Karpas-422 (cell line): ENCODE measurements at regions not wholly inside any gene's neighbourhood (a gene's known extent, or its start where the extent isn't known, plus 50 kb on each side); places are given as distances from the start of the nearest gene placed in this dataset.
"Not testable (repeated sequence)": the region's sequence is repeated elsewhere in the genome, so short reads cannot be mapped to it uniquely, and the experiment has no call there.

ENCODE experiments used
- DNase-seq: peaks from one replicate; pipeline ENCODE4 v3.0.0-alpha.2; 2015
- H2AFZ ChIP-seq: fragments of 200-600 bp; sonication (generic); 2 replicates; pipeline ENCODE4 v1.6.1; 2014; ENCODE audit warnings: antibody characterized with exemption, low read length, mixed read lengths
- H3K27ac ChIP-seq: fragments of 200-600 bp; sonication (generic); 2 replicates; pipeline ENCODE4 v1.5.1; 2014; ENCODE audit warnings: mild to moderate bottlenecking, low read length, moderate library complexity
- H3K27me3 ChIP-seq: fragments of 200-600 bp; sonication (generic); 2 replicates; pipeline ENCODE4 v1.6.1; 2014; ENCODE audit warnings: low read length, mixed read lengths
- H3K36me3 ChIP-seq: fragments of 200-600 bp; sonication (generic); 2 replicates; pipeline ENCODE4 v1.6.1; 2014; ENCODE audit warnings: low read length, mixed read lengths; ENCODE audit not compliant: insufficient read depth
- H3K4me1 ChIP-seq: fragments of 200-600 bp; sonication (generic); 2 replicates; pipeline ENCODE4 v1.6.1; 2014; ENCODE audit warnings: mild to moderate bottlenecking, low read length, mixed read lengths
- H3K4me2 ChIP-seq: fragments of 200-600 bp; sonication (generic); 2 replicates; pipeline ENCODE4 v1.6.1; 2014; ENCODE audit warnings: low read length, low read depth, mild to moderate bottlenecking; ENCODE audit not compliant: poor library complexity, severe bottlenecking
- H3K4me3 ChIP-seq: fragments of 200-600 bp; sonication (generic); 2 replicates; pipeline ENCODE4 v1.5.1; 2014; ENCODE audit warnings: mild to moderate bottlenecking, antibody characterized with exemption, low read length, mixed read lengths
- H3K79me2 ChIP-seq: fragments of 200-600 bp; sonication (generic); 2 replicates; pipeline ENCODE4 v1.6.1; 2014; ENCODE audit warnings: mild to moderate bottlenecking, low read length, mixed read lengths
- H3K9ac ChIP-seq: fragments of 200-600 bp; sonication (generic); 2 replicates; pipeline ENCODE4 v1.6.0; 2014; ENCODE audit warnings: low read length
- H3K9me2 ChIP-seq: fragments of 200-600 bp; sonication (generic), shearing (Covaris generic); replicated peaks from 2 replicates; pipeline ENCODE4 v1.6.0; 2014; ENCODE audit warnings: mild to moderate bottlenecking, low read length, moderate library complexity; ENCODE audit not compliant: insufficient read depth
- H3K9me3 ChIP-seq: fragments of 300-700, 200-600 bp; sonication (generic); 2 replicates; pipeline ENCODE4 v1.6.1; 2014; ENCODE audit warnings: low read length, mixed read lengths
- H4K20me1 ChIP-seq: fragments of 200-600 bp; sonication (generic); 2 replicates; pipeline ENCODE4 v1.6.1; 2014; ENCODE audit warnings: mild to moderate bottlenecking, antibody characterized with exemption, low read length, low read depth; ENCODE audit not compliant: insufficient read depth

GRCh38 chr9:22228542-22228941, 218.1 kb upstream of the DMRTA1 start:
- H3K27me3 ChIP-seq = no peaks in the 10 kb centered on the region
- no peak for DNase-seq
- no peaks in the 10 kb centered on the region for H3K79me2 ChIP-seq
- peaks cover 5% of the 10 kb centered on the region; the same call in 1 of the 2 replicates for H3K9me3 ChIP-seq
- H3K9me2 ChIP-seq = no peaks in the 10 kb centered on the region
- H3K36me3 ChIP-seq = no peaks in the 10 kb centered on the region
- H3K9ac ChIP-seq = no peak overlapping the region
- no peaks in the 10 kb centered on the region for H3K4me1 ChIP-seq
- H3K4me2 ChIP-seq = no peak overlapping the region
- no peak overlapping the region for H2AFZ ChIP-seq
- no peaks in the 10 kb centered on the region for H4K20me1 ChIP-seq
- H3K4me3 ChIP-seq = no peak overlapping the region
- H3K27ac ChIP-seq = no peak overlapping the region

GRCh38 chr9:22229069-22229468, 217.6 kb upstream of the DMRTA1 start:
- no peaks in the 10 kb centered on the region for H3K9me2 ChIP-seq
- no peak overlapping the region for H3K4me2 ChIP-seq
- DNase-seq = no peak
- H3K36me3 ChIP-seq = no peaks in the 10 kb centered on the region
- no peak overlapping the region for H3K4me3 ChIP-seq
- no peaks in the 10 kb centered on the region for H3K79me2 ChIP-seq
- H4K20me1 ChIP-seq = no peaks in the 10 kb centered on the region
- H3K27ac ChIP-seq = no peak overlapping the region
- H3K4me1 ChIP-seq = no peaks in the 10 kb centered on the region
- peaks cover 5% of the 10 kb centered on the region; the same call in 1 of the 2 replicates for H3K9me3 ChIP-seq
- H2AFZ ChIP-seq = no peak overlapping the region
- no peaks in the 10 kb centered on the region for H3K27me3 ChIP-seq
- no peak overlapping the region for H3K9ac ChIP-seq

GRCh38 chr9:22231309-22231708, 215.3 kb upstream of the DMRTA1 start:
- H2AFZ ChIP-seq, H3K79me2 ChIP-seq, DNase-seq, H3K4me2 ChIP-seq, H3K9ac ChIP-seq, H4K20me1 ChIP-seq, H3K36me3 ChIP-seq, H3K4me3 ChIP-seq, H3K9me3 ChIP-seq, H3K4me1 ChIP-seq, H3K9me2 ChIP-seq, H3K27me3 ChIP-seq, H3K27ac ChIP-seq: not testable (repeated sequence)

- H3K9ac ChIP-seq = no peak overlapping the region
- H4K20me1 ChIP-seq = no peaks in the 10 kb centered on the region
- no peaks in the 10 kb centered on the region for H3K27me3 ChIP-seq
- H3K36me3 ChIP-seq = no peaks in the 10 kb centered on the region
- peaks cover 5% of the 10 kb centered on the region; the same call in 1 of the 2 replicates for H3K9me3 ChIP-seq
- no peak overlapping the region for H3K4me3 ChIP-seq
- no peak overlapping the region for H2AFZ ChIP-seq
- no peak overlapping the region for H3K4me2 ChIP-seq
- no peaks in the 10 kb centered on the region for H3K9me2 ChIP-seq
- no peaks in the 10 kb centered on the region for H3K4me1 ChIP-seq
- no peaks in the 10 kb centered on the region for H3K79me2 ChIP-seq
- no peak for DNase-seq
- no peak overlapping the region for H3K27ac ChIP-seq
Observed at GRCh38 chr9:22232971-22233370, 213.7 kb upstream of the DMRTA1 start.

- no peaks in the 10 kb centered on the region for H3K36me3 ChIP-seq
- DNase-seq = peak; percentile 16
- no peaks in the 10 kb centered on the region for H3K9me2 ChIP-seq
- no peaks in the 10 kb centered on the region for H4K20me1 ChIP-seq
- peaks cover 22% of the 10 kb centered on the region for H3K4me1 ChIP-seq
- H3K4me3 ChIP-seq = no peak overlapping the region
- no peaks in the 10 kb centered on the region for H3K27me3 ChIP-seq
- H3K9ac ChIP-seq = no peak overlapping the region
- H3K27ac ChIP-seq = no peak overlapping the region
- no peak overlapping the region for H2AFZ ChIP-seq
- H3K9me3 ChIP-seq = no peaks in the 10 kb centered on the region
- no peaks in the 10 kb centered on the region for H3K79me2 ChIP-seq
- H3K4me2 ChIP-seq = no peak overlapping the region
Observed at GRCh38 chr9:22237497-22238363, 208.9 kb upstream of the DMRTA1 start.

GRCh38 chr9:22238809-22239684, 207.6 kb upstream of the DMRTA1 start:
- no peak overlapping the region for H3K9ac ChIP-seq
- H4K20me1 ChIP-seq = no peaks in the 10 kb centered on the region
- H3K4me1 ChIP-seq = peaks cover 22% of the 10 kb centered on the region
- no peak overlapping the region for H2AFZ ChIP-seq
- DNase-seq = peak; percentile 83
- no peaks in the 10 kb centered on the region for H3K27me3 ChIP-seq
- no peaks in the 10 kb centered on the region for H3K36me3 ChIP-seq
- no peaks in the 10 kb centered on the region for H3K9me3 ChIP-seq
- no peak overlapping the region for H3K4me3 ChIP-seq
- no peak overlapping the region for H3K27ac ChIP-seq
- no peaks in the 10 kb centered on the region for H3K79me2 ChIP-seq
- no peaks in the 10 kb centered on the region for H3K9me2 ChIP-seq
- no peak overlapping the region for H3K4me2 ChIP-seq

GRCh38 chr9:22240619-22241018, 206.0 kb upstream of the DMRTA1 start:
- Histone ChIP-seq H3K4me3 (no peak overlapping the region), H4K20me1 (no peaks in the 10 kb centered on the region), H3K4me2 (peak overlapping the region; percentile 12), H3K79me2 (no peaks in the 10 kb centered on the region), H3K36me3 (no peaks in the 10 kb centered on the region), H3K4me1 (peaks cover 24% of the 10 kb centered on the region), H2AFZ (no peak overlapping the region), H3K27me3 (no peaks in the 10 kb centered on the region), H3K9ac (no peak overlapping the region), H3K27ac (no peak overlapping the region), H3K9me2 (no peaks in the 10 kb centered on the region), H3K9me3 (no peaks in the 10 kb centered on the region)
- DNase-seq = peak; percentile 67

- H3K9me3 ChIP-seq = no peaks in the 10 kb centered on the region
- H3K27ac ChIP-seq = no peak overlapping the region
- no peaks in the 10 kb centered on the region for H3K27me3 ChIP-seq
- no peak overlapping the region for H3K4me3 ChIP-seq
- H3K36me3 ChIP-seq = no peaks in the 10 kb centered on the region
- H3K79me2 ChIP-seq = no peaks in the 10 kb centered on the region
- no peak overlapping the region for H2AFZ ChIP-seq
- H3K4me1 ChIP-seq = peaks cover 24% of the 10 kb centered on the region
- no peaks in the 10 kb centered on the region for H4K20me1 ChIP-seq
- H3K9ac ChIP-seq = no peak overlapping the region
- no peaks in the 10 kb centered on the region for H3K9me2 ChIP-seq
- no peak for DNase-seq
- peak overlapping the region; percentile 12 for H3K4me2 ChIP-seq
Observed at GRCh38 chr9:22241024-22241423, 205.6 kb upstream of the DMRTA1 start.
